GM18507 (cell line): ENCODE measurements at regions not wholly inside any gene's neighbourhood (a gene's known extent, or its start where the extent isn't known, plus 50 kb on each side); places are given as distances from the start of the nearest gene placed in this dataset.
"Not testable (repeated sequence)": the region's sequence is repeated elsewhere in the genome, so short reads cannot be mapped to it uniquely, and the experiment has no call there.

Experiments used
- DNase-seq: peaks from one replicate; pipeline ENCODE4 v3.0.0; 2011; ENCODE audit warnings: low read depth; ENCODE audit not compliant: insufficient read length; ENCODE audit errors: extremely low spot score
- FAIRE-seq: peaks from 2 replicates; lab custom pipeline; 2011; peaks lifted over from hg19 to GRCh38; lab: Jason Lieb, UNC

DNA sequence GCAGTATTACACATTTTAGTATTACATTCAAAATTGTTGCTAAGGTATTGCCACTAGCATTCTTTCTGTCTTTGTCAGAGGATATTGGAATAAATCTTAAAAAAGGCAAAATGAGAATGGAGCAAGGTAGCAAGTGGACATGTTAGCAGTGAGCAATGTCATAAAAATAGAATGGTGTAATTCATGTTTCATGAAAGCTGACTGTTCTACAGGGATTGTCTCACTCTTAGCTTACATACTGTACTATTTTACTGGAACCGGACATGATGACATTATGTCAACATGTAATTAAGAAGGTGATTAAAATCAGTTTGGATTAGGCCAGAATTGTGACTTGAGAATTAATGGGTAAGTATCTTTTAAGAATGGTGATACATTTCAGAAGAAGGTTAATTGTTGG lies 1086.2 kb downstream of the STIM2 start:
- FAIRE-seq = no peak
- no peak for DNase-seq

GRCh38 chr4:27947302-27947701 lies 1086.7 kb downstream of the STIM2 start:
- no peak for FAIRE-seq
- no peak for DNase-seq

DNA sequence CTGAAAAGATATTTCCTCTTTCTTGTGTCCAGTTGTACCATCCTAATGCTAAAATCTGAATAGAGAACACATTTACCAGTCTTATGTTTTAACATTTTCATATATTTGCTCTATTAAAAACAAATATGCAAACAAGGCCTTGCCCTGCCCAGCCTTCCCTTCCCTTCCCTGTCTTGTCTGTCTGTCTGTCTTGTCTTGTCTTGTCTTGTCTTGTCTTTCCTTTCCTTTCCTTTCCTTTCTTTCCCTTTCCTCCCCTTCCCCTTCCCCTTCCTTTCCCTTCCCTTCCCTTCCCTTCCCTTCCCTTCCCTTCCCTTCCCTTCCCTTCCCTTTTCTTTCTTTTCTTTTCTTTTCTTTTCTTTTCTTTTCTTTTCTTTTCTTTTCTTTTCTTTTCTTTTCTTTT lies 1103.5 kb downstream of the STIM2 start:
- FAIRE-seq = no peak
- no peak for DNase-seq

DNA sequence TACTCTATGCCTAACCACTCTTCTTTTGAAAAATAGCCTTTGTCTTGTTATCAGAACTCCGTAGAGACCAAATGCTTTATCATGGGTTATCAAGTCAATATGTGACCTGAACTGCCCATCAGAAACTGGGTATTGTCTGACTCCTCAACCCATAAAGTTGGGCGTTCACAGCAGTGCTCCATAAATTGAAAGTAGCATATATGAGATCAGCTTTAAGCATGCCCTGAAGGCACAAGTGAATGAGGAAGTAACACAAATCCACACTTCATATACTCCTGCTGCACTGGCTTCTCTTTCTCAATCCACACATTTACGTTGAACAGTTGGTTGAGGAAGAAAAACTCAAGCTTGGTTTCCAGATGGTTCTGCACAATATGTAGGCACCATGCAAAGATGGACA lies 1106.0 kb downstream of the STIM2 start:
- DNase-seq (no peak), FAIRE-seq (no peak)

- FAIRE-seq (no peak), DNase-seq (no peak)
Observed at GRCh38 chr4:27973056-27973455, 1112.4 kb downstream of the STIM2 start.

DNA sequence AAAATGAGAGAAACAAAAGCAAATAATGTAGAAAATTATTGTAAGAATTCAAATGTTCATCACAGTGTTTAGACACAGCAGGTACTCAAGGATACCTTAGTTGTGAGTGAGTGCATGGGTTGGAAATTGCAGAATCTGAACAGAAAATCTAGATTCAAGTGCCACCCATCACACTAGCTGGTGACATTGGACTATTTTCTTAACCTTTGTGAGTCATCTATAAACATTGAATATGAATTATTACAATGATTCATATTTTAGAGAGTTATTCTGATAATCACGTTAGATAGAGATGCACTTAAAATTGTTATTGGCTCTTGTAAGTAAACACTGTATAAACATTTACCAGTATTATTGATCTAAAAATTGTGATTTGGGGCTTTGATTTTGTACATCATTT lies 1113.1 kb downstream of the STIM2 start:
- DNase-seq (no peak), FAIRE-seq (no peak)

DNA sequence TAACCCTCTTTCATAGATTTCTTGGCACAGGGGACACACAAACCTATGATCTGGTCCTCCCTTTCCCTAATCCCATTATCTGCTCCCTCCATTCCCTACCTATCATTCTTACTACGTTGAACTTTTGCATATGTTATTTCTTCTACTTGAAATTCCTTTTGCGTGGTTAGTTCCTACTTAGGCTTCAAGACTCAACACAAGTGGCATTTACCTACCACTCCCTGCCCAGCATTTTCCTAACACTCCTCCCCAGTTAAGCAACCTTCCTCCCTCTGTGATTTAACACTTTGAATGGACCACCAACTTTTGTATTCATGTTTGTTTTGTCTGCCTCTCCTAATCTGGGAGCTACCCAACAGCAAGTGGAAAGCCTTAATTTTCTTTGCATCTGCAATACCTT lies 1113.7 kb downstream of the STIM2 start:
- DNase-seq (no peak), FAIRE-seq (no peak)

GRCh38 chr4:27974881-27975280 lies 1114.2 kb downstream of the STIM2 start:
- not testable (repeated sequence) for DNase-seq, FAIRE-seq

- not testable (repeated sequence) for DNase-seq, FAIRE-seq
Observed at GRCh38 chr4:27978427-27979109, 1117.9 kb downstream of the STIM2 start.

DNA sequence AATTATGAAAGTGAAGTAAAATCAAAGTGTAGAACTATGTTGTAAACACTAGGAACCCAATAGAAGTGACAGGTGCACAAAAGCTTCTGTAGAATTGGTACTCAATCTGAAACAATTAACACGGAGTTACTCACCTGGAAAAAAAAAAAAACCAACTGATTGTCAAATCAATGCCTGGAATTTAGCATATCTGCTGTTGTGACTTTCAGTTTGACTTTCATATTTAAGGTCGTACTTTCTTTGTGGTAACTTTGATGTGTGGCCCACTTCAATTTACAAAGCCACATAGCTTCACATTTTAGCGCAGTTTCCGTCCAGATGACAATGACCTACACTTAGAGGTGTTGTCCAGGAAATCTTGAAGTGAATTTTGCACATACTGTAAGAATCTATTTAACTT lies 1124.9 kb downstream of the STIM2 start:
- DNase-seq = no peak
- no peak for FAIRE-seq

- no peak for DNase-seq
- FAIRE-seq = no peak
Observed at GRCh38 chr4:27986476-27986875, 1125.8 kb downstream of the STIM2 start.

DNA sequence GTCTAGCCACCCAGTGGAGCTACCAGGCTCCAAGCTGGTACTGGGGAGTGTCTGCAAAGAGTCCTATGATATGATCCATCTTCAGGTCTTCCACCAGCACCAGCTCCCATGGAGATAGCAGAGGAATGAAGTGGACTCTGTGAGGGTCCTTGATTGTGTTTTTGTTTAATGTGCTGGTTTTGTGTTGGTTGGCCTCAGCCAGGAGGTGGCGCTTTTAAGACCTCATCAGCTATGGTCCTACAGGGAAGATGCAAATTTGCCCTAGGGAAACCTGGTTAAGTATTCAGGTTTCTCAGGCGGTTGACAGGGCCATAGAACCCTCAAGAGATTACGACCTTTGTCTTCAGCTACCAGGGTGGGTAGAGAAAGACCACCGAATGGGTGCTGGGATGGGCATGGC lies 1141.1 kb downstream of the STIM2 start:
- no peak for FAIRE-seq

GRCh38 chr4:28004520-28004919 lies 1143.9 kb downstream of the STIM2 start:
- FAIRE-seq = no peak
- DNase-seq = no peak

More for the DNA sequence above, 1141.1 kb downstream of the STIM2 start:
- no peak for DNase-seq

DNA sequence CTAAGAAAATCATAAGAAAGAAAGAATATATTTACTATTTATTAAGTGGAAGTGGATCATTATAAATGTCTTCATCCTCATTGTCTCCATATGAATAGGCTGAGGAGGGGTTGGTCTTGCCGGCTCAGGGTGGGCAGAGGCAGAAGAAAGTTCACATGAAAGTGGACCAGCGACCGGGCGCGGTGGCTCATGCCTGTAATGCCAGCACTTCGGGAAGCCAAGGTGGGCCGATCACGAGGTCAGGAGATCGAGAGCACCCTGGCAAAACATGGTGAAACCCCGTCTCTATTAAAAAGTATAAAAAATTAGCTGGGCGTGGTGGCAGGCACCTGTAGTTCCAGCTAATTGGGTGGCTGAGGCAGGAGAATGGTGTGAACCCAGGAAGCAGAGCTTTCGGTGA lies 1145.4 kb downstream of the STIM2 start:
- FAIRE-seq (no peak), DNase-seq (no peak)

DNA sequence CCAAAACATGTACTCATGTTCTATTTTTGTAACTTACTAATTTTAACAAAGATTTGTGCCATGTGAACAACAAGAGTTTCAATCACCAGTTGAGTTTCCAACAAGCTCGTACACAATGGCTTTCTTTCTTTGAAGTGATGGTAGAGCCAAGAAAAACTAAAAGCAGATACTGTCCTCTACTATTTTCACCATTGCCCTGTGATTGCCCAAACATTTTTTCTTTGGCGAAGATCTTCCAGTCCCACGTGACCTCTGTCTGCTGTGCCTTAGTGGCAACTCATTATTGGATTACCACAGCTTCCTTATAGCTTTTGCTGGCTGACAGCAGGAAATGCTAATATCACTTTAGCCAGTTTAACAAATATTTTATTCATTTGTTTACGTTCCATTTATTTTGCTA lies 1147.1 kb downstream of the STIM2 start:
- DNase-seq (no peak), FAIRE-seq (no peak)

DNA sequence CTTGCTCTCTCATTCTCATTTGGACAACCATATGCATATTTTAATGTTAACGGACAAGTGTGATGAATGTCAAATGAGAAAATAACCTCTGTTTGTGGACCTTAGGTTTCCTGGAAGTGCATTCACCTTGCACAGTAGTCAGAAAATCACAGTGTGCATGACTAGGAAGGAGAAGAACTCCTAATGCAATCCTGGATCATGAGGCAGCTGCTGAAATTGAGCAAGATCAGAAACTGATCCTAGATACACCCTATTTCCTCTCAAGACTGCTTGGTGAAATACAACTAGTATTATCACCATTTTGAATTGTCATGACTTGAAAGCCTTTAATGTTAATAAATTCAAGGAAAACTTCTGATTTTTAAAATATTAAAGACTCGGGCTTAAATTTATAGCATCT lies 1148.9 kb downstream of the STIM2 start:
- no peak for DNase-seq
- FAIRE-seq = no peak

DNA sequence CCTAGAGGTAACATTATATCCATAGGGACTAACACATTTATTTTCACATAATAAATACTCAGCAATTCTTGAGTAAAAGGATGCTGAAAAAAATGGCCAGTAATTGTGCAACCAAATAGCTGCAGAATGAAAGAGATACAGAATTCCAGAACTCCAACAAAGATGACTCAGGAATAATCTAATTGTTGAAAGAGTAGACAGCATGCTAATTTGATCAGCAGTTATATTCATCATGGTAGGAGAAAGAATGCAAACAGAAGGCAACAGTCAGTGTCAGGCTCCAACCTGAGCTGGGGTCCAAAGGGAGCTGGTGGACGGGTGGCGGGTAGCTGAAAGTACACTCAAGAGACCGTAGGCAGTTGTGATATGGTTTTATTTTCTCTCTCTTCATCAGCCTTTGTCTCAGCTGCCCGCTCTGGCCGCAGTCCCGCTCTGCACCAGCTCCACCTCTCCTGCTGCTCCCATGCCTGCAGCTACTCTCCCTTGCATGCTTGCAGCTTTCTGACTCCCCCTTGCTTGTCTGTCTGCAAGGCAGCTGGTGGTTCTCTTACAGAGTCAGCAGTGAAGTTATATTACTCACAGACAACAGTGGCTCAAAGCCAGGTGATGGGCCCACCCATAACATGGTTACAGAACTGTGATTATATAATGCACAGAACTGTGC lies 1150.1 kb downstream of the STIM2 start:
- FAIRE-seq = no peak
- DNase-seq = no peak

GRCh38 chr4:28014469-28014868 lies 1153.8 kb downstream of the STIM2 start:
- no peak for DNase-seq

GRCh38 chr4:28015996-28016395 lies 1155.4 kb downstream of the STIM2 start:
- DNase-seq = no peak
- no peak for FAIRE-seq

More at GRCh38 chr4:28014469-28014868, 1153.8 kb downstream of the STIM2 start:
- FAIRE-seq = no peak

DNA sequence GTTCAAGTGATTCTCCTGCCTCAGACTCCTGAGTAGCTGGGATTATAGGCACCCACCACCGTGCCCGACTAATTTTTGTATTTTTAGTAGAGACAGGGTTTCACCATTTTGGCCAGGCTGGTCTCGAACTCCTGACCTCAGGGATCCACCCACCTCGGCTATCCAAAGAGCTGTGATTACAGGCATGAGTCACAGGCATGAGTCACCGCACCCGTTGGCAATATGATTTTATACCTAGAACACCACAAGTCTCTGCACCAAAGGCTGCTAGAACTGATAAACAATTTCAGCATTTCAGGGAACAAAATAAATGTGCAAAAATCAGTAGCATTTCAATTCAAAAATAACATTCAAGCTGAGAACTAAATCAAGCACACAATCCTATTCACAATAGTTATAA lies 1177.6 kb downstream of the STIM2 start:
- not testable (repeated sequence) for FAIRE-seq

GRCh38 chr4:28062562-28062961 lies 1201.9 kb downstream of the STIM2 start:
- DNase-seq (no peak), FAIRE-seq (no peak)

More for the DNA sequence above, 1177.6 kb downstream of the STIM2 start:
- not testable (repeated sequence) for DNase-seq
